Central memory CD8-positive, alpha-beta T cell (primary cell): ENCODE measurements at regions not wholly inside any gene's neighbourhood (a gene's known extent, or its start where the extent isn't known, plus 50 kb on each side); places are given as distances from the start of the nearest gene placed in this dataset.

Source experiments
- ATAC-seq: fragments of 150-1000 bp; cut with Tn5 transposase; replicated peaks from 2 replicates; pipeline ENCODE4 v1.10.0; 2022; ENCODE audit warnings: mild to moderate bottlenecking, moderate FRiP score, moderate number of reproducible peaks; ENCODE audit not compliant: poor library complexity, severe bottlenecking; ENCODE audit errors: extremely low read depth
- DNase-seq, 2 donors: peaks; one replicate each; pipeline ENCODE4 v3.0.0; 2021; ENCODE audit warnings: low spot score in 2 of 2
- H3K27ac Mint-ChIP-seq: one replicate; pipeline ENCODE4 v1.8.0; 2022; ENCODE audit warnings: low read depth, mild to moderate bottlenecking, moderate library complexity, mixed read lengths
- H3K27me3 Mint-ChIP-seq: one replicate; pipeline ENCODE4 v1.8.0; 2022; ENCODE audit warnings: mixed read lengths
- H3K36me3 Mint-ChIP-seq: one replicate; pipeline ENCODE4 v1.8.0; 2022; ENCODE audit warnings: mild to moderate bottlenecking, moderate library complexity, mixed read lengths; ENCODE audit not compliant: insufficient read depth
- H3K4me1 Mint-ChIP-seq: one replicate; pipeline ENCODE4 v1.8.0; 2022; ENCODE audit warnings: mixed read lengths
- H3K4me3 Mint-ChIP-seq: one replicate; pipeline ENCODE4 v1.8.0; 2022; ENCODE audit warnings: mild to moderate bottlenecking, moderate library complexity, mixed read lengths
- H3K9me3 Mint-ChIP-seq: one replicate; pipeline ENCODE4 v1.8.0; 2022; ENCODE audit warnings: mixed read lengths

DNA sequence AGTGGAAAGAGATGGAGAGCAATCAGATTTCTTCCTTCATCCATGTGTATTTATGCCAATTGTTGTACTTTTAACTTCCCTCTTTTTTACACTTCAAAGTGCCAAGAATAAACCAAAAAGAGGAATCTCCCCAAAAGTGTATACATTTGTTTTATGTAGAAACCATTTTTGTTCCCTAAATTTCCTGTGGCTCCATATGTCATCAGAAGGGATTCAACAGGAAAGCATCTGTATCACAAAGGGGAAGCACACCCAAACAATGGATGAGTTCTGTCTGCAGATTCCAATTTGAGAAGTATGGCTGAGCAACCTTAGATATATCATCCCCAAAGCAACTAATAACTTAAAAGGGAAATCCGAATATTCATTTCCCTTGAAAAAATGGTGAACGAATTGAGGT is 275.0 kb downstream of the MREG start:
- Mint-ChIP-seq H3K4me3 (no peak overlapping the region), H3K4me1 (no peaks in the 10 kb centered on the region), H3K36me3 (no peaks in the 10 kb centered on the region), H3K27ac (no peak overlapping the region), H3K9me3 (no peaks in the 10 kb centered on the region), H3K27me3 (peaks cover 13% of the 10 kb centered on the region)
- DNase-seq (no peak), ATAC-seq (no peak)

GRCh38 chr2:215737477-215737876 is 275.9 kb downstream of the MREG start:
- H3K4me3 Mint-ChIP-seq, result no peak overlapping the region
- H3K4me1 Mint-ChIP-seq, result no peaks in the 10 kb centered on the region
- no peaks in the 10 kb centered on the region for H3K9me3 Mint-ChIP-seq
- no peak for DNase-seq
- H3K36me3 Mint-ChIP-seq, result no peaks in the 10 kb centered on the region
- ATAC-seq, result no peak
- H3K27ac Mint-ChIP-seq, result no peak overlapping the region
- H3K27me3 Mint-ChIP-seq, result peaks cover 13% of the 10 kb centered on the region

DNA sequence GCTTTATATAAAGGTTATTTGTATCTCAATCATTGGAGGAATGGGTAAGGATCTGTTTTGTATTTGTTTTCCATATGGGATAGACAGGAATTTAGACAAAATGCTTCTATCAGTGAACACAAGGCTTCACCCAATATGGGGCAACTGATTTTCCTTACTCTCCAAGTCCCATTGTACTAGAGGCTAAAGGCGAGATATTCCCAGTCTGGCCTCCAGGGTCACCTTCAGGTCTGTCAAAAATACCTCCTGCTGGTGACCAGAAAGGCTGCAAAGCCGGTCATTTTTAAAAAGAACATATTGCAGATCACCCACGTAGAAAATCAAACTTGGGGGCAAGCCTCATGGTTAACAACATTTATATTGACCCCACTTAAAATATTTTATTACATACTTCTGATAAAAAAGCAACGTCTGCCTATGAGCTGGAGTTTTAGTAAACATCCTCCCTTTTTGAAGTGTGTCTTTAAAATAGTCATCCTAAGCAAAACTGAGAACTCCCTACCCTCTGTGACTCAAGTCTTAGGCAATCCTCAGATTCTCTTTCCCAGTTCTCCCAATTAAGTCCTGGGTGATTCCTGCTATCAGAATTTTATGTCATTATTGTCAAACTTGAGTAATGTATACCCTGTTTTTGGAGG is 276.6 kb downstream of the MREG start:
- Mint-ChIP-seq H3K9me3 (no peaks in the 10 kb centered on the region), H3K4me1 (no peaks in the 10 kb centered on the region), H3K27ac (no peak overlapping the region), H3K27me3 (peaks cover 13% of the 10 kb centered on the region), H3K4me3 (no peak overlapping the region), H3K36me3 (no peaks in the 10 kb centered on the region)
- DNase-seq (no peak), ATAC-seq (no peak)

- no peak for DNase-seq
- ATAC-seq, result no peak
- Mint-ChIP-seq H3K36me3 (no peaks in the 10 kb centered on the region), H3K4me1 (no peaks in the 10 kb centered on the region), H3K27ac (no peak overlapping the region), H3K4me3 (no peak overlapping the region), H3K27me3 (no peaks in the 10 kb centered on the region), H3K9me3 (no peaks in the 10 kb centered on the region)
Observed at GRCh38 chr2:215731108-215731658, 282.2 kb downstream of the MREG start.

DNA sequence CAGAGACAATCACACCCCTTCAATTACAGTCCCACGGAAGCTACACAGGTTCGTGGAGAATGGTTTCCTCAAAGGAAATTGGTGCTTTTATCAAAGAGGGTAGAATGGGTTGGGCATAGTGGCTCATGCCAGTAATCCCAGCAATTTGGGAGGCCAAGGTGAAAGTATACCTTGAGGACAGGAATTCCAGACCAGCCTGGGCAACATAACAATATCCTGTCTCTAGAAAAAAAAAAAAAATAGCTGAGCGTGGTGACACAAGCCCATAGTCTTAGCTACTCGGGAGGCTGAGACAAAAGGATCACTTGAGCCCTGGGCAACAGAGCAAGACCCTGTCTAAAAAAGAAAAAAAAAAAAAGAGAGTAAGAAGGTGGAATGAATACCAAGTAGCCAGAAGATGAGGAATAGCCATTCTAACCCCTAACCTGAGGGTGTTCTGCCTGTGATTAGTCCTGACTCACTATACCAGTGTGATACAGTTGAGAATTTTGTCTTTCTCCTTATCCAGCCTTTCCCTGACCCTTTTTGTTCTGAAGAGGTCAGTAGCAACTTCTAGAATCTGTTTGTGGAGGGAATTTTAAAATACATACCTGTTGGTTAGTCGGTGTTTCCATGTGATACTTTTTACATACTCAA is 283.2 kb downstream of the MREG start:
- Mint-ChIP-seq H3K27ac (no peak overlapping the region), H3K27me3 (peaks cover 4% of the 10 kb centered on the region), H3K4me3 (no peak overlapping the region)

GRCh38 chr2:215728504-215729065 is 284.8 kb downstream of the MREG start:
- Mint-ChIP-seq H3K27me3 (peaks cover 11% of the 10 kb centered on the region), H3K4me1 (no peaks in the 10 kb centered on the region), H3K36me3 (no peaks in the 10 kb centered on the region), H3K4me3 (no peak overlapping the region), H3K27ac (no peak overlapping the region), H3K9me3 (no peaks in the 10 kb centered on the region)
- DNase-seq (no peak), ATAC-seq (no peak)

More for the DNA sequence above, 283.2 kb downstream of the MREG start:
- H3K36me3 Mint-ChIP-seq, result no peaks in the 10 kb centered on the region
- no peaks in the 10 kb centered on the region for H3K4me1 Mint-ChIP-seq
- DNase-seq (no peak), ATAC-seq (no peak)
- H3K9me3 Mint-ChIP-seq, result no peaks in the 10 kb centered on the region

GRCh38 chr2:215727507-215728503 is 285.5 kb downstream of the MREG start:
- DNase-seq, result no peak
- no peaks in the 10 kb centered on the region for H3K36me3 Mint-ChIP-seq
- no peak overlapping the region for H3K27ac Mint-ChIP-seq
- no peaks in the 10 kb centered on the region for H3K4me1 Mint-ChIP-seq
- peaks cover 11% of the 10 kb centered on the region for H3K27me3 Mint-ChIP-seq
- no peak overlapping the region for H3K4me3 Mint-ChIP-seq
- H3K9me3 Mint-ChIP-seq, result no peaks in the 10 kb centered on the region
- no peak for ATAC-seq

GRCh38 chr2:215726070-215726469 is 287.3 kb downstream of the MREG start:
- peaks cover 4% of the 10 kb centered on the region for H3K9me3 Mint-ChIP-seq

GRCh38 chr2:215724146-215724545 is 288.3 kb upstream of the FN1 start:
- DNase-seq, result no peak
- no peak overlapping the region for H3K27ac Mint-ChIP-seq
- H3K4me3 Mint-ChIP-seq, result no peak overlapping the region
- no peaks in the 10 kb centered on the region for H3K4me1 Mint-ChIP-seq
- H3K9me3 Mint-ChIP-seq, result peaks cover 4% of the 10 kb centered on the region
- no peak for ATAC-seq
- H3K36me3 Mint-ChIP-seq, result no peaks in the 10 kb centered on the region
- H3K27me3 Mint-ChIP-seq, result peaks cover 11% of the 10 kb centered on the region

More at GRCh38 chr2:215726070-215726469, 287.3 kb downstream of the MREG start:
- no peaks in the 10 kb centered on the region for H3K36me3 Mint-ChIP-seq
- H3K27ac Mint-ChIP-seq, result no peak overlapping the region
- DNase-seq, result no peak
- H3K4me3 Mint-ChIP-seq, result no peak overlapping the region
- no peaks in the 10 kb centered on the region for H3K4me1 Mint-ChIP-seq
- H3K27me3 Mint-ChIP-seq, result peaks cover 11% of the 10 kb centered on the region
- no peak for ATAC-seq

DNA sequence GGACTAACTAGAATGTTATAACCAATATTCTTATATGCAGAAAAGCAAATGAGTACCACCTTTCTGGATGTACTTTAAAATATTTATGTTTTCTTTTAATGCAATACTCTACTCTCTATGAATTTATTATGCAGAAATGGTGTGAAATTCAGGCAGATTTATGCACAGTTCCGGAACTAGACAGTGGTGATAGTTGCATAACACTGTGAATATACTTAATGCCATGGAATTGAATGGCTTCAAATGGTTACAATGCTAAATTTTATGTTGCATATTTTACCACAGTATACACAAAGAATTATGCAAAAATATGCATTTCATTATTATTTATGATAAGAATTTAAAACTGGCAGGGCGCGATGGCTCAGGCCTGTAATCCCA is 287.8 kb upstream of the FN1 start:
- Mint-ChIP-seq H3K36me3 (no peaks in the 10 kb centered on the region), H3K9me3 (peaks cover 4% of the 10 kb centered on the region), H3K27ac (no peak overlapping the region), H3K4me1 (no peaks in the 10 kb centered on the region), H3K27me3 (peaks cover 11% of the 10 kb centered on the region), H3K4me3 (no peak overlapping the region)
- ATAC-seq (no peak), DNase-seq (no peak)

DNA sequence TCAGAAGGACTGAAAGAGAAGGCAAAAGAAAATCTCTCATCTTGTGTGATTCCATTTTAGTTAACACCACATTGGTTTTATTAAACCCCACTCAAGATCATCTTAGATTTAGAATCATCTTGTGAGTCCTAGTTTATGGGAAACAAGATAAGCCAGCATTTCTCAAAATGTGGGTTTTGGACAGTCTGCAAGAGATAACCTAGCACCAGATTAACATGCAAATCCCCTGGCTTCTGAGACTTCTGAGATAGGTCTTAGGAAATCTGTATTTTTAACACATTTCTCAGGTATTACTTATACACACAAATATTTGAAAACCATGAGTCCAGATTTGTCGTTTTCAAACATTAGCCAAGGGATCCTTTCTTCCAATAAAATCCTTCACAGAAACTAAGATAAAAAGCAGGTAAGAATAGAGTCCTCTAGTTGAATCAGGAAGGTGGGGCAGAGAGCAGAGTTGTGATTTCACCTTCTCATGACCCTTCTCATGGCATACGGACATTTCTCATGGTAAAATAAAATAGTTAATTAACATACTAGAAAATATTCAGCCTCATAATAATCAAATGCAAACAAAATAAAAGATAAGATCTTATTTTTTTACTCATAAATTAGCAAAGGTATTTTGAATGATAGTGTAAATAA is 287.2 kb upstream of the FN1 start:
- no peaks in the 10 kb centered on the region for H3K4me1 Mint-ChIP-seq
- H3K27ac Mint-ChIP-seq, result no peak overlapping the region
- DNase-seq, result no peak

GRCh38 chr2:215722125-215722524 is 286.3 kb upstream of the FN1 start:
- DNase-seq (no peak), ATAC-seq (no peak)
- Mint-ChIP-seq H3K4me1 (no peaks in the 10 kb centered on the region), H3K27ac (no peak overlapping the region), H3K27me3 (peaks cover 11% of the 10 kb centered on the region), H3K4me3 (no peak overlapping the region), H3K9me3 (peaks cover 4% of the 10 kb centered on the region), H3K36me3 (no peaks in the 10 kb centered on the region)

More for the DNA sequence above, 287.2 kb upstream of the FN1 start:
- no peaks in the 10 kb centered on the region for H3K36me3 Mint-ChIP-seq
- peaks cover 4% of the 10 kb centered on the region for H3K9me3 Mint-ChIP-seq
- H3K27me3 Mint-ChIP-seq, result peaks cover 11% of the 10 kb centered on the region
- no peak overlapping the region for H3K4me3 Mint-ChIP-seq
- no peak for ATAC-seq
